ENCODE measurements at regions not wholly inside any gene's neighbourhood (a gene's known extent, or its start where the extent isn't known, plus 50 kb on each side); places are given as distances from the start of the nearest gene placed in this dataset.

DNA sequence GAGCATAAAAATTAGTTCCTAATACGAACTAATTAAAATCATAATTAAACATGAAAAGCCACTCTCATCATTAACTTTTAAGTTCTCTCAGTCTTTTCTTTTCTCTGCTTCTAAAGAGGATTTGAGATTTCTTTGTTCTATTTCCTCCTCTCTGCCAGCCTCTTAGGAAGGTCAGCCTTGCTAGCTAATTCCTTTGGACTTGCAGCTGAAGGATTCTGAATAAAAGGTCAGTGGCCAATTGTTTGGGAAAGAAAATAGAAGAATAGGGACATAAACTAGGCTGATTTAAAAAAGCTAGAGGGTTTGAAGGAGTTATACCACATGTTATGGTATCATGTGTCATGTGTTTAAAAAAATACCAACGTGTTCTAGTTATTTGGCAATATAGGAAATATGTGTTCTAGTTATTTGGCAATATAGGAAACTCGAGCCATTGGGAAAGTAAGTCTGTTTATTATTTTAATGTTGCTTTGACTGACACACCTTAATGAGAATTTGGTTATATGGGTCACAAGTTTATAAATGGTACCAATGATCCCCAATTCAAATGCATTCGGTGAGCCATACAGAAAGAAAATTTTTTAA is 1668.7 kb upstream of the PCDH7 start:
- TF ChIP-seq, protein P1, sequence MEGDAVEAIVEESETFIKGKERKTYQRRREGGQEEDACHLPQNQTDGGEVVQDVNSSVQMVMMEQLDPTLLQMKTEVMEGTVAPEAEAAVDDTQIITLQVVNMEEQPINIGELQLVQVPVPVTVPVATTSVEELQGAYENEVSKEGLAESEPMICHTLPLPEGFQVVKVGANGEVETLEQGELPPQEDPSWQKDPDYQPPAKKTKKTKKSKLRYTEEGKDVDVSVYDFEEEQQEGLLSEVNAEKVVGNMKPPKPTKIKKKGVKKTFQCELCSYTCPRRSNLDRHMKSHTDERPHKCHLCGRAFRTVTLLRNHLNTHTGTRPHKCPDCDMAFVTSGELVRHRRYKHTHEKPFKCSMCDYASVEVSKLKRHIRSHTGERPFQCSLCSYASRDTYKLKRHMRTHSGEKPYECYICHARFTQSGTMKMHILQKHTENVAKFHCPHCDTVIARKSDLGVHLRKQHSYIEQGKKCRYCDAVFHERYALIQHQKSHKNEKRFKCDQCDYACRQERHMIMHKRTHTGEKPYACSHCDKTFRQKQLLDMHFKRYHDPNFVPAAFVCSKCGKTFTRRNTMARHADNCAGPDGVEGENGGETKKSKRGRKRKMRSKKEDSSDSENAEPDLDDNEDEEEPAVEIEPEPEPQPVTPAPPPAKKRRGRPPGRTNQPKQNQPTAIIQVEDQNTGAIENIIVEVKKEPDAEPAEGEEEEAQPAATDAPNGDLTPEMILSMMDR (IDR thresholded peaks at IDR 0.05): no peak

DNA sequence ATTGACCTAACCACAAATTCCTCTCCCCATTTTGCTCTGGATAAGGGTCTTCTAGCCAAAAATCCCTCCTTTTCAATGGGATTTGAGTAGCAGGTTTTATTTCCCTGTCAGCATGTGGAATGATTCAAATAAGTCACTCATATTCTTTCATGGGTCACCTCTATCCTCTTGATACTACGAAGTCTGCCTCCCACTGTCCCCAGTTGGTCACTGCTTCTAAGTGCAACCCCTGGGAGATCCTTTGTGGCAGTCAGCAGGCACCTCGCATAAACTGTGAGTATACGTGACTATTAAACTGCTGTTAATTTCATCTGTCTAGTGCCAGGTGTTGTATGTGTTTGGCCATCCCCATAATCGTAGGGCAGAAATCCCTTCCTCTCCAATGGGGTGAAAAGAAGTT is 1667.9 kb upstream of the PCDH7 start:
- TF ChIP-seq, protein P1 (IDR thresholded peaks at IDR 0.05): no peak

DNA sequence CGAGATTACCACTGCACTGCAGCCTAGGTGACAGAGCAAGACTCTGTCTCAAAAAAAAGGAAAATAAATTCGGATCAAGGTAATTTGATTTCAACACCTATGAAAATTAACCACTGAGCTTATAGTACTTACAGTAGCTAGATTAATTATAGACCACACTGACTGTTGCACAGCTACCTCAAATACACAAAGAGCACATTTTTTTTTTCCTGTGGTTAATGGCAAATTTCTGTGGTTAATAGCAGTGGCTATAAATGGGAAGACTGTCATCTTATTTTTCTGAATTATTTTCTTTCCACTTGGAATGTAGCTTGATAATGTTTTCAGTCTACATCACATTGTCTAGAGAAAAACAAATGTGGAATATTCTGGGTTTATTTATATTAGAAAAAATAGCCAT is 1661.6 kb upstream of the PCDH7 start:
- TF ChIP-seq, protein P1 (IDR thresholded peaks at IDR 0.05): no peak

DNA sequence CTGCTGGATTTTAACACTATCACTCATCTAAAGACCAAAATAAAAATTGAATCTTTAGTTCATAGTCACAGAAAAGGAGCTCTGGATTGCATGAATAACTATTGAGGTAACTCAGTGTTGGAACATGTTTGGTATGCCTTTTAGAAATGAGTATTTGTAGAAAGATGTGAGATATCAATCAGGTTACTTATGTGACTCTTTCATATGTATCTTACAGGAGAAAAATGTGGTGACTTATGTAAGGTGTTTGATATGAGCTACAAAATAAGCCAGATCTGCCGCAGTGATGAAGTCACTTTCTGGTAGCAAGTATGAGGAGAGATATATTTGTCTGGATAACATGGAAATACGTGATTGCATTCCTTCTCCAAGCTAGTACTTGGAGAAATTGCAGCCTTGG is 1653.3 kb upstream of the PCDH7 start:
- TF ChIP-seq, protein P1 (IDR thresholded peaks at IDR 0.05): no peak

DNA sequence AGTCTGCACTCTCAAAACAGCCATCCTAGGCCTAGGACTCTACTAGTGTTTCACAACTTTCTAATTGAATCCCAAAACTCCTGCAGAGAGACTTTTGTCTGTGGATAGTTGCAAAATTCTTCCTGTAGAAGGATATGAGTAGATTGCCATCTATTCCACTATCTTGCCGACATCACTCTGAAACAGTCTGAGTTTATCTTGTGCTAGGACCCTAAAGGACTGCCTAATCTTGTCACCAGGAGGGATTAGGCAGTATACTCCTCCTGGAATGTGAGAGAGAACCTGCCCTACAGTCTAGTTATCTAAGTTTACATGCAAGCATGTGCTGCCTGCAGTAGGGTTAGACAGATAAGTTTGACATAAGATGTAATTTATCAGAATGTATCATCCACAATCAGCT is 1646.6 kb upstream of the PCDH7 start:
- TF ChIP-seq, protein P1 (IDR thresholded peaks at IDR 0.05): no peak

DNA sequence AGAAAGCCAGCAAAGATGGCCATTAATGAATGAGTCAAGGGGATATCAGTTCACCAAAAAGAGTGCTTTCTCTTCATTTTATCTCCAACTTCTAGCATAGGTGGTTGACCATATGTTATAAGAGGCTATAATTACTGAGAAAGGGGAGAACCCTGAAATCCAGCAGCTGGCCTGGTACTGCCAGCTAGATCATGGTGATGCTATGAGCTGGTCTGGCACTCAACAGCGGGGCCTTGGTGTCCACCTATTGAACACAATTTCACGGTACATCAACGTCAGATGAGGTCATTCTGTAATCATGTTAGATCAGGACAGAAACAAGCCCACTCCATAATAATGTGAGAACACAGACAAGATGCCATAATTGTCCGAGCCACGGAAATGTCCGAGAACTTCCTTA is 1644.8 kb upstream of the PCDH7 start:
- TF ChIP-seq, protein P1 (IDR thresholded peaks at IDR 0.05): no peak

DNA sequence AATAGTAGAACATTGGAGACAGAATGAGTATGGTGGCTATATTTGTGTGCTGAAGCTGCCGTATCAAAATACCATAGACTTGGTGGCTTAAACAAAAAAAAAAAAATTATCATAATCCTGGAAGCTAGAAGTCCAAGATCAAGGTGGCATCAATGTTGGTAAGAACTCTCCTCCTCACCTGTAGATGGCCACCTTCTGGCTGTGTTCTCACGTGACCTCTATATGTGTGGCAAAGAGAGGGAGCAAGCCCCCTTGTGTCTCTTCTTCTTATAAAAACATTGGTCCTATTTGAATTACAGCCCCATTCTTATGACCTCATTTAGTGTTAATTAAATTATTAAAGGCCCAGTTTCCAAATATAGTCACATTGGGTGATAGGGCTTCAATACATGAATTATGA is 1640.9 kb upstream of the PCDH7 start:
- TF ChIP-seq, protein P1 (IDR thresholded peaks at IDR 0.05): peak; percentile 31; the same call in 1 of the 2 replicates
